Uterus (tissue), 2 donors: ENCODE measurements at regions not wholly inside any gene's neighbourhood (a gene's known extent, or its start where the extent isn't known, plus 50 kb on each side); places are given as distances from the start of the nearest gene placed in this dataset.

Experiments
- POLR2A ChIP-seq, 2 donors: fragments of 450-650 bp; IDR thresholded peaks; one replicate each; pipeline ENCODE4 v1.6.1; 2016; ENCODE audit warnings: antibody characterized with exemption in 2 of 2, mild to moderate bottlenecking in 1 of 2, moderate library complexity in 1 of 2
- TF ChIP-seq, protein P1 (sequence below), 4 experiments: fragments of 200-600 bp in 2 of 4; fragments of 450-650 bp in 2 of 4; sonication (generic) in 2 of 4; IDR thresholded peaks; one replicate each; pipeline ENCODE4 v1.5.1; 2016 to 2019; ENCODE audit warnings: antibody characterized with exemption in 4 of 4, mild to moderate bottlenecking in 2 of 4, moderate library complexity in 1 of 4

DNA sequence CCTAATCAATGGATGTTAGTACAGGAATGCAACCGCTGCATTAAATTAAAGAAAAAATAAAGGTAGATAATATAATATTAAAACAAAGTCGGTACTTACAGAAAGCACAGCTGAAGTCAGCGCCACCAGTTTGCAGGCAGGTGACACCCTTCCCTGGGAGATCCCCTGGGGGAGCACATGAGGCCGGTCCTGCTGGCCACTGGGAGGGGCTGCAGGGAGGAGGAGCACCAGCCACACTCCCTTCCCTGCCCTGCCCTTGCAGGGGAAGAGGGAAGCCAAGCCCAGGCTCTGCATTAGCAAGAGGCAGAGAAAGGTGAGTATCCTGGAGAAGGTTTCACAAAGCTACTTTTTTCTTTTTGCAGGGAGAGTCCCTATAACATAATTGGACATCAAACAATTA is 507.0 kb downstream of the AJAP1 start:
- TF ChIP-seq, protein P1, sequence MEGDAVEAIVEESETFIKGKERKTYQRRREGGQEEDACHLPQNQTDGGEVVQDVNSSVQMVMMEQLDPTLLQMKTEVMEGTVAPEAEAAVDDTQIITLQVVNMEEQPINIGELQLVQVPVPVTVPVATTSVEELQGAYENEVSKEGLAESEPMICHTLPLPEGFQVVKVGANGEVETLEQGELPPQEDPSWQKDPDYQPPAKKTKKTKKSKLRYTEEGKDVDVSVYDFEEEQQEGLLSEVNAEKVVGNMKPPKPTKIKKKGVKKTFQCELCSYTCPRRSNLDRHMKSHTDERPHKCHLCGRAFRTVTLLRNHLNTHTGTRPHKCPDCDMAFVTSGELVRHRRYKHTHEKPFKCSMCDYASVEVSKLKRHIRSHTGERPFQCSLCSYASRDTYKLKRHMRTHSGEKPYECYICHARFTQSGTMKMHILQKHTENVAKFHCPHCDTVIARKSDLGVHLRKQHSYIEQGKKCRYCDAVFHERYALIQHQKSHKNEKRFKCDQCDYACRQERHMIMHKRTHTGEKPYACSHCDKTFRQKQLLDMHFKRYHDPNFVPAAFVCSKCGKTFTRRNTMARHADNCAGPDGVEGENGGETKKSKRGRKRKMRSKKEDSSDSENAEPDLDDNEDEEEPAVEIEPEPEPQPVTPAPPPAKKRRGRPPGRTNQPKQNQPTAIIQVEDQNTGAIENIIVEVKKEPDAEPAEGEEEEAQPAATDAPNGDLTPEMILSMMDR (IDR thresholded peaks at IDR 0.05): no peak
- no peak for TF ChIP-seq POLR2A (IDR thresholded peaks at IDR 0.05)
